ENCODE measurements at regions not wholly inside any gene's neighbourhood (a gene's known extent, or its start where the extent isn't known, plus 50 kb on each side); places are given as distances from the start of the nearest gene placed in this dataset.
A peak's percentile ranks its signal among the peaks of the same experiment; 100 is the strongest.

DNA sequence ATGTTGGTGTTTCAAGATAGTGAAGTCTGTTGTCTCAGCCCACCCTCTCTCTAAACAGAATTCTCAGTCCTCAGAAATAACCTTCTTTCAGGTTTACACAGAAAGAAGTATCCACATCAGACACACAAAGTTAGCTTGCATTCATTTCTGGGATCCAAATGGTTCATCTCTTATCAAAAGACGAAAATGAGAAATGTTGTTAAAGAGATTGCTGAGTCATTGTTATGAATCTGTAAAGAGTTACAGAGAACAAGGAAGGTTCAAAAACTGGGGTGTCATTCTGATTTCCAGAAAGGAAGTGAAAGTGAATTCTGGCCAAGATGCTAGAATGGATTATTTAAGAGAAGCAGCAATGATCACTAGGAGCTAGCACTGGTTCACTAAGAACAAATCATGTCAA, 90.5 kb upstream of the ATXN1 start:
- Histone ChIP-seq H3F3A (replicated peaks; ENCODE audit: low read depth) (no peaks in the 10 kb centered on the region), H3K79me2 (replicated peaks; ENCODE audit: insufficient read depth) (no peaks in the 10 kb centered on the region), H3K4me2 (no peak overlapping the region), H2AFZ (peak overlapping the region; percentile 82; the same call in 1 of the 2 replicates), H3K4me1 (ENCODE audit: insufficient read depth) (peaks cover 13% of the 10 kb centered on the region), H3K36me3 (ENCODE audit: insufficient read depth) (no peaks in the 10 kb centered on the region), H3K27me3 (ENCODE audit: insufficient read depth) (no peaks in the 10 kb centered on the region), H3K27ac (ENCODE audit: low read depth) (no peak overlapping the region), H3K9me2 (ENCODE audit: insufficient read depth) (peaks cover 5% of the 10 kb centered on the region; the same call in 1 of the 2 replicates), H3K4me3 (no peak overlapping the region), H4K20me1 (replicated peaks; ENCODE audit: insufficient read depth) (no peaks in the 10 kb centered on the region)
- H3K27ac Mint-ChIP-seq = peak overlapping the region; percentile 26
- no peaks in the 10 kb centered on the region for H3K36me3 Mint-ChIP-seq (ENCODE audit: low read depth)
- DNase-seq (ENCODE audit: low spot score) (no peak), ATAC-seq (no peak)
- TF ChIP-seq POLR2AphosphoS5 (IDR thresholded peaks at IDR 0.05; ENCODE audit: low read depth) (no peak), EZH2 (IDR thresholded peaks at IDR 0.05; ENCODE audit: low read depth, unreplicated experiment) (no peak), ZNF331 (CRISPR knock-in tag; IDR thresholded peaks at IDR 0.05; ENCODE audit: low read depth) (no peak), STAT1 (IDR thresholded peaks at IDR 0.05; ENCODE audit: unreplicated experiment) (no peak), NANOG (IDR thresholded peaks at IDR 0.05; ENCODE audit: borderline replicate concordance) (no peak), ZNF114 (CRISPR knock-in tag; IDR thresholded peaks at IDR 0.05) (no peak), EZH2phosphoT487 (IDR thresholded peaks at IDR 0.05; ENCODE audit: unreplicated experiment) (no peak), JUNB (IDR thresholded peaks at IDR 0.05; ENCODE audit: unreplicated experiment) (no peak)
- TF ChIP-seq, protein P1, sequence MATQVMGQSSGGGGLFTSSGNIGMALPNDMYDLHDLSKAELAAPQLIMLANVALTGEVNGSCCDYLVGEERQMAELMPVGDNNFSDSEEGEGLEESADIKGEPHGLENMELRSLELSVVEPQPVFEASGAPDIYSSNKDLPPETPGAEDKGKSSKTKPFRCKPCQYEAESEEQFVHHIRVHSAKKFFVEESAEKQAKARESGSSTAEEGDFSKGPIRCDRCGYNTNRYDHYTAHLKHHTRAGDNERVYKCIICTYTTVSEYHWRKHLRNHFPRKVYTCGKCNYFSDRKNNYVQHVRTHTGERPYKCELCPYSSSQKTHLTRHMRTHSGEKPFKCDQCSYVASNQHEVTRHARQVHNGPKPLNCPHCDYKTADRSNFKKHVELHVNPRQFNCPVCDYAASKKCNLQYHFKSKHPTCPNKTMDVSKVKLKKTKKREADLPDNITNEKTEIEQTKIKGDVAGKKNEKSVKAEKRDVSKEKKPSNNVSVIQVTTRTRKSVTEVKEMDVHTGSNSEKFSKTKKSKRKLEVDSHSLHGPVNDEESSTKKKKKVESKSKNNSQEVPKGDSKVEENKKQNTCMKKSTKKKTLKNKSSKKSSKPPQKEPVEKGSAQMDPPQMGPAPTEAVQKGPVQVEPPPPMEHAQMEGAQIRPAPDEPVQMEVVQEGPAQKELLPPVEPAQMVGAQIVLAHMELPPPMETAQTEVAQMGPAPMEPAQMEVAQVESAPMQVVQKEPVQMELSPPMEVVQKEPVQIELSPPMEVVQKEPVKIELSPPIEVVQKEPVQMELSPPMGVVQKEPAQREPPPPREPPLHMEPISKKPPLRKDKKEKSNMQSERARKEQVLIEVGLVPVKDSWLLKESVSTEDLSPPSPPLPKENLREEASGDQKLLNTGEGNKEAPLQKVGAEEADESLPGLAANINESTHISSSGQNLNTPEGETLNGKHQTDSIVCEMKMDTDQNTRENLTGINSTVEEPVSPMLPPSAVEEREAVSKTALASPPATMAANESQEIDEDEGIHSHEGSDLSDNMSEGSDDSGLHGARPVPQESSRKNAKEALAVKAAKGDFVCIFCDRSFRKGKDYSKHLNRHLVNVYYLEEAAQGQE (IDR thresholded peaks at IDR 0.05; ENCODE audit: unreplicated experiment) = no peak
- TF ChIP-seq, protein P2, sequence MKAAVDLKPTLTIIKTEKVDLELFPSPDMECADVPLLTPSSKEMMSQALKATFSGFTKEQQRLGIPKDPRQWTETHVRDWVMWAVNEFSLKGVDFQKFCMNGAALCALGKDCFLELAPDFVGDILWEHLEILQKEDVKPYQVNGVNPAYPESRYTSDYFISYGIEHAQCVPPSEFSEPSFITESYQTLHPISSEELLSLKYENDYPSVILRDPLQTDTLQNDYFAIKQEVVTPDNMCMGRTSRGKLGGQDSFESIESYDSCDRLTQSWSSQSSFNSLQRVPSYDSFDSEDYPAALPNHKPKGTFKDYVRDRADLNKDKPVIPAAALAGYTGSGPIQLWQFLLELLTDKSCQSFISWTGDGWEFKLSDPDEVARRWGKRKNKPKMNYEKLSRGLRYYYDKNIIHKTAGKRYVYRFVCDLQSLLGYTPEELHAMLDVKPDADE (IDR thresholded peaks at IDR 0.05) = no peak
- TF ChIP-seq, protein P3, sequence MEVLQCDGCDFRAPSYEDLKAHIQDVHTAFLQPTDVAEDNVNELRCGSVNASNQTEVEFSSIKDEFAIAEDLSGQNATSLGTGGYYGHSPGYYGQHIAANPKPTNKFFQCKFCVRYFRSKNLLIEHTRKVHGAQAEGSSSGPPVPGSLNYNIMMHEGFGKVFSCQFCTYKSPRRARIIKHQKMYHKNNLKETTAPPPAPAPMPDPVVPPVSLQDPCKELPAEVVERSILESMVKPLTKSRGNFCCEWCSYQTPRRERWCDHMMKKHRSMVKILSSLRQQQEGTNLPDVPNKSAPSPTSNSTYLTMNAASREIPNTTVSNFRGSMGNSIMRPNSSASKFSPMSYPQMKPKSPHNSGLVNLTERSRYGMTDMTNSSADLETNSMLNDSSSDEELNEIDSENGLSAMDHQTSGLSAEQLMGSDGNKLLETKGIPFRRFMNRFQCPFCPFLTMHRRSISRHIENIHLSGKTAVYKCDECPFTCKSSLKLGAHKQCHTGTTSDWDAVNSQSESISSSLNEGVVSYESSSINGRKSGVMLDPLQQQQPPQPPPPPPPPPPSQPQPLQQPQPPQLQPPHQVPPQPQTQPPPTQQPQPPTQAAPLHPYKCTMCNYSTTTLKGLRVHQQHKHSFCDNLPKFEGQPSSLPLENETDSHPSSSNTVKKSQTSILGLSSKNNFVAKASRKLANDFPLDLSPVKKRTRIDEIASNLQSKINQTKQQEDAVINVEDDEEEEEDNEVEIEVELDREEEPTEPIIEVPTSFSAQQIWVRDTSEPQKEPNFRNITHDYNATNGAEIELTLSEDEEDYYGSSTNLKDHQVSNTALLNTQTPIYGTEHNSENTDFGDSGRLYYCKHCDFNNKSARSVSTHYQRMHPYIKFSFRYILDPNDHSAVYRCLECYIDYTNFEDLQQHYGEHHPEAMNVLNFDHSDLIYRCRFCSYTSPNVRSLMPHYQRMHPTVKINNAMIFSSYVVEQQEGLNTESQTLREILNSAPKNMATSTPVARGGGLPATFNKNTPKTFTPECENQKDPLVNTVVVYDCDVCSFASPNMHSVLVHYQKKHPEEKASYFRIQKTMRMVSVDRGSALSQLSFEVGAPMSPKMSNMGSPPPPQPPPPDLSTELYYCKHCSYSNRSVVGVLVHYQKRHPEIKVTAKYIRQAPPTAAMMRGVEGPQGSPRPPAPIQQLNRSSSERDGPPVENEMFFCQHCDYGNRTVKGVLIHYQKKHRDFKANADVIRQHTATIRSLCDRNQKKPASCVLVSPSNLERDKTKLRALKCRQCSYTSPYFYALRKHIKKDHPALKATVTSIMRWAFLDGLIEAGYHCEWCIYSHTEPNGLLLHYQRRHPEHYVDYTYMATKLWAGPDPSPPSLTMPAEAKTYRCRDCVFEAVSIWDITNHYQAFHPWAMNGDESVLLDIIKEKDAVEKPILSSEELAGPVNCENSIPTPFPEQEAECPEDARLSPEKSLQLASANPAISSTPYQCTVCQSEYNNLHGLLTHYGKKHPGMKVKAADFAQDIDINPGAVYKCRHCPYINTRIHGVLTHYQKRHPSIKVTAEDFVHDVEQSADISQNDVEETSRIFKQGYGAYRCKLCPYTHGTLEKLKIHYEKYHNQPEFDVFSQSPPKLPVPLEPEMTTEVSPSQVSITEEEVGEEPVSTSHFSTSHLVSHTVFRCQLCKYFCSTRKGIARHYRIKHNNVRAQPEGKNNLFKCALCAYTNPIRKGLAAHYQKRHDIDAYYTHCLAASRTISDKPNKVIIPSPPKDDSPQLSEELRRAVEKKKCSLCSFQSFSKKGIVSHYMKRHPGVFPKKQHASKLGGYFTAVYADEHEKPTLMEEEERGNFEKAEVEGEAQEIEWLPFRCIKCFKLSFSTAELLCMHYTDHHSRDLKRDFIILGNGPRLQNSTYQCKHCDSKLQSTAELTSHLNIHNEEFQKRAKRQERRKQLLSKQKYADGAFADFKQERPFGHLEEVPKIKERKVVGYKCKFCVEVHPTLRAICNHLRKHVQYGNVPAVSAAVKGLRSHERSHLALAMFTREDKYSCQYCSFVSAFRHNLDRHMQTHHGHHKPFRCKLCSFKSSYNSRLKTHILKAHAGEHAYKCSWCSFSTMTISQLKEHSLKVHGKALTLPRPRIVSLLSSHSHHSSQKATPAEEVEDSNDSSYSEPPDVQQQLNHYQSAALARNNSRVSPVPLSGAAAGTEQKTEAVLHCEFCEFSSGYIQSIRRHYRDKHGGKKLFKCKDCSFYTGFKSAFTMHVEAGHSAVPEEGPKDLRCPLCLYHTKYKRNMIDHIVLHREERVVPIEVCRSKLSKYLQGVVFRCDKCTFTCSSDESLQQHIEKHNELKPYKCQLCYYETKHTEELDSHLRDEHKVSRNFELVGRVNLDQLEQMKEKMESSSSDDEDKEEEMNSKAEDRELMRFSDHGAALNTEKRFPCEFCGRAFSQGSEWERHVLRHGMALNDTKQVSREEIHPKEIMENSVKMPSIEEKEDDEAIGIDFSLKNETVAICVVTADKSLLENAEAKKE (CRISPR knock-in tag; IDR thresholded peaks at IDR 0.05) = no peak
- TF ChIP-seq, protein P4, sequence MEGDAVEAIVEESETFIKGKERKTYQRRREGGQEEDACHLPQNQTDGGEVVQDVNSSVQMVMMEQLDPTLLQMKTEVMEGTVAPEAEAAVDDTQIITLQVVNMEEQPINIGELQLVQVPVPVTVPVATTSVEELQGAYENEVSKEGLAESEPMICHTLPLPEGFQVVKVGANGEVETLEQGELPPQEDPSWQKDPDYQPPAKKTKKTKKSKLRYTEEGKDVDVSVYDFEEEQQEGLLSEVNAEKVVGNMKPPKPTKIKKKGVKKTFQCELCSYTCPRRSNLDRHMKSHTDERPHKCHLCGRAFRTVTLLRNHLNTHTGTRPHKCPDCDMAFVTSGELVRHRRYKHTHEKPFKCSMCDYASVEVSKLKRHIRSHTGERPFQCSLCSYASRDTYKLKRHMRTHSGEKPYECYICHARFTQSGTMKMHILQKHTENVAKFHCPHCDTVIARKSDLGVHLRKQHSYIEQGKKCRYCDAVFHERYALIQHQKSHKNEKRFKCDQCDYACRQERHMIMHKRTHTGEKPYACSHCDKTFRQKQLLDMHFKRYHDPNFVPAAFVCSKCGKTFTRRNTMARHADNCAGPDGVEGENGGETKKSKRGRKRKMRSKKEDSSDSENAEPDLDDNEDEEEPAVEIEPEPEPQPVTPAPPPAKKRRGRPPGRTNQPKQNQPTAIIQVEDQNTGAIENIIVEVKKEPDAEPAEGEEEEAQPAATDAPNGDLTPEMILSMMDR (conservative IDR thresholded peaks at IDR 0.05; ENCODE audit: low read depth in 2 of 2) = no peak
- no peaks in the 10 kb centered on the region for H3K27me3 Mint-ChIP-seq (ENCODE audit: insufficient read depth, low read depth, poor library complexity)
- H3K4me1 Mint-ChIP-seq = peaks cover 14% of the 10 kb centered on the region; the same call in 2 of the 3 replicates
- no peaks in the 10 kb centered on the region for H3K9me3 Mint-ChIP-seq
- no peak overlapping the region for H3K4me3 Mint-ChIP-seq

Data from GM23338 (cell line).